DND-41 (cell line): ENCODE measurements at regions not wholly inside any gene's neighbourhood (a gene's known extent, or its start where the extent isn't known, plus 50 kb on each side); places are given as distances from the start of the nearest gene placed in this dataset.

Experiments used
- CTCF ChIP-seq: IDR thresholded peaks from 2 replicates; pipeline ENCODE4 v1.5.1; 2012; ENCODE audit warnings: borderline replicate concordance, low read length, moderate library complexity, mild to moderate bottlenecking; ENCODE audit not compliant: poor library complexity, severe bottlenecking; ENCODE audit errors: extremely low read depth
- EZH2 ChIP-seq: IDR thresholded peaks from 3 replicates; pipeline ENCODE4 v1.6.1; 2012; ENCODE audit warnings: borderline replicate concordance, low read depth, mild to moderate bottlenecking, moderate library complexity, low read length, inconsistent platforms; ENCODE audit not compliant: severe bottlenecking

GRCh38 chr11:112581747-112582146 is 321.1 kb upstream of the PLET1 start:
- TF ChIP-seq CTCF = no peak
- TF ChIP-seq EZH2 = no peak
